Mammary epithelial cell (primary cell): ENCODE measurements at regions not wholly inside any gene's neighbourhood (a gene's known extent, or its start where the extent isn't known, plus 50 kb on each side); places are given as distances from the start of the nearest gene placed in this dataset.

Source experiments
- CTCF ChIP-seq, 2 donors: IDR thresholded peaks in 1 of 2; conservative IDR thresholded peaks in 1 of 2; 2 replicates each; pipeline ENCODE4 v1.5.1; 2011 to 2012; ENCODE audit warnings: inconsistent platforms in 2 of 2, low read length in 2 of 2, mild to moderate bottlenecking in 2 of 2, control low read depth in 1 of 2, low read depth in 1 of 2; ENCODE audit not compliant: insufficient read depth in 1 of 2; ENCODE audit errors: extremely low read depth in 1 of 2
- EZH2 ChIP-seq: IDR thresholded peaks from 2 replicates; pipeline ENCODE4 v1.6.1; 2012; ENCODE audit warnings: low read length, inconsistent platforms, borderline replicate concordance

GRCh38 chrX:28246675-28247074 is 265.4 kb upstream of the DCAF8L1 start:
- no peak for TF ChIP-seq CTCF (conservative IDR thresholded peaks at IDR 0.05 in 1 of 2, IDR thresholded peaks at IDR 0.05 in 1 of 2; ENCODE audit: extremely low read depth in 1 of 2, insufficient read depth in 1 of 2, low read depth in 1 of 2, low read length in 2 of 2)
- TF ChIP-seq EZH2: no peak
